Psoas muscle (tissue), 7 donors: ENCODE measurements at regions not wholly inside any gene's neighbourhood (a gene's known extent, or its start where the extent isn't known, plus 50 kb on each side); places are given as distances from the start of the nearest gene placed in this dataset.

Source experiments
- ATAC-seq, 4 donors: fragments of 200-7000 bp; cut with Tn5 transposase; one replicate each; pipeline ENCODE4 v1.9.1; 2020; ENCODE audit warnings: moderate library complexity in 3 of 4, mild to moderate bottlenecking in 2 of 4
- DNase-seq, 2 donors: peaks; one replicate each; pipeline ENCODE4 v3.0.0-alpha.2; 2020
- H3K27ac ChIP-seq: fragments of 200-600 bp; one replicate; pipeline ENCODE4 v1.8.0; 2022
- H3K27me3 ChIP-seq, 3 donors: fragments of 200-600 bp in 1 of 3; one replicate each; pipeline versions ENCODE4 v1.6.1 to v1.8.0; 2013 to 2022; ENCODE audit warnings: low read length in 2 of 3, mild to moderate bottlenecking in 2 of 3, moderate library complexity in 1 of 3; ENCODE audit not compliant: insufficient read depth in 3 of 3
- H3K36me3 ChIP-seq, 2 donors: fragments of 200-600 bp in 1 of 2; one replicate each; pipeline versions ENCODE4 v1.6.1 to v1.8.0; 2013 to 2022; ENCODE audit warnings: low read depth in 1 of 2, mild to moderate bottlenecking in 1 of 2, moderate library complexity in 1 of 2; ENCODE audit not compliant: insufficient read depth in 1 of 2
- H3K4me1 ChIP-seq: fragments of 200-600 bp; one replicate; pipeline ENCODE4 v1.8.0; 2022
- H3K4me3 ChIP-seq: fragments of 200-600 bp; one replicate; pipeline ENCODE4 v1.8.0; 2022; ENCODE audit warnings: mild to moderate bottlenecking
- H3K9me3 ChIP-seq: fragments of 200-600 bp; one replicate; pipeline ENCODE4 v1.8.0; 2022
- CTCF ChIP-seq: fragments of 200-600 bp; IDR thresholded peaks from one replicate; pipeline ENCODE4 v1.8.0; 2022; ENCODE audit warnings: antibody characterized with exemption
- WGBS, 3 donors: extraction: QIAGEN DNeasy Blood & Tissue Kit; methylation state at CpG; one replicate each; pipeline versions ENCODE4 v1.1.6 to v1.1.7; 2013; 5-methylcytosine and 5-hydroxymethylcytosine counted together
- intact Hi-C, 2 donors: fragments of 100-400 bp; cut with DNase I; formaldehyde crosslinking; loops; one replicate each; pipeline versions ENCODE4 v1.11.0 to v1.14.2; 2022
- donor health status: healthy with polysubstance abuse.
- donor health status: DM: no; HTN: no; CAD: no; lungs with moderate emphysema.
- donor health status: Bipolar disorder and iron deficiency.
- donor health status: healthy.
- donor health status: DM: yes; HTN: yes; CAD: no.
- donor health status: DM: no; HTN: no; CAD: no.
- donor health status: DM: yes; HTN: yes; CAD: no.

GRCh38 chr15:96106181-96106580 lies 224.3 kb upstream of the NR2F2 start:
- no peak overlapping the region for H3K27ac ChIP-seq
- 35 to 62% (median 42%) methylated on average over 1 of the region's 1 CpG for WGBS, 3 donors
- no peak overlapping the region for H3K4me3 ChIP-seq
- DNase-seq (no peak), ATAC-seq (no peak)
- no peaks in the 10 kb centered on the region for H3K27me3 ChIP-seq
- H3K36me3 ChIP-seq, result no peaks in the 10 kb centered on the region
- TF ChIP-seq CTCF, result no peak
- no peaks in the 10 kb centered on the region for H3K9me3 ChIP-seq
- intact Hi-C loops, result no loop called here
- H3K4me1 ChIP-seq, result no peaks in the 10 kb centered on the region

- intact Hi-C loops, result no loop called here
Measured at GRCh38 chr15:96106628-96107027, 223.9 kb upstream of the NR2F2 start.

GRCh38 chr15:96107916-96108315 lies 222.6 kb upstream of the NR2F2 start:
- Histone ChIP-seq H3K36me3 (no peaks in the 10 kb centered on the region), H3K9me3 (no peaks in the 10 kb centered on the region), H3K4me3 (no peak overlapping the region), H3K27ac (no peak overlapping the region), H3K27me3 (no peaks in the 10 kb centered on the region), H3K4me1 (no peaks in the 10 kb centered on the region)
- ATAC-seq, result no peak
- no peak for DNase-seq
- WGBS, 3 donors, result 51 to 54% (median 53%) methylated on average over 2 of the region's 2 CpGs
- intact Hi-C loops, result no loop called here
- TF ChIP-seq CTCF, result no peak

More at GRCh38 chr15:96106628-96107027, 223.9 kb upstream of the NR2F2 start:
- Histone ChIP-seq H3K27me3 (no peaks in the 10 kb centered on the region), H3K27ac (no peak overlapping the region), H3K4me1 (no peaks in the 10 kb centered on the region), H3K4me3 (no peak overlapping the region), H3K9me3 (no peaks in the 10 kb centered on the region), H3K36me3 (no peaks in the 10 kb centered on the region)
- no peak for TF ChIP-seq CTCF
- ATAC-seq (no peak), DNase-seq (no peak)
- WGBS, 3 donors, result 79 to 83% (median 82%) methylated on average over 5 of the region's 5 CpGs

GRCh38 chr15:96108405-96108804 lies 222.1 kb upstream of the NR2F2 start:
- 93 to 97% (median 94%) methylated on average over 5 of the region's 5 CpGs for WGBS, 3 donors
- intact Hi-C loops, result no loop called here
- Histone ChIP-seq H3K4me1 (no peaks in the 10 kb centered on the region), H3K4me3 (no peak overlapping the region), H3K9me3 (no peaks in the 10 kb centered on the region), H3K27ac (no peak overlapping the region), H3K27me3 (no peaks in the 10 kb centered on the region), H3K36me3 (no peaks in the 10 kb centered on the region)
- TF ChIP-seq CTCF, result no peak
- ATAC-seq, result no peak
- no peak for DNase-seq

- H3K9me3 ChIP-seq, result no peaks in the 10 kb centered on the region
- H3K27me3 ChIP-seq, result no peaks in the 10 kb centered on the region
- 93 to 99% (median 97%) methylated on average over 5 of the region's 5 CpGs for WGBS, 3 donors
- no peak for TF ChIP-seq CTCF
- no peak overlapping the region for H3K27ac ChIP-seq
- ATAC-seq (no peak), DNase-seq (no peak)
- no peaks in the 10 kb centered on the region for H3K4me1 ChIP-seq
- no peak overlapping the region for H3K4me3 ChIP-seq
- intact Hi-C loops, result loop anchor here in 1 of 2 donors (10.0 kb wide), 1 partner anchor 185 kb away; no protein-coding TSS in a partner anchor
- H3K36me3 ChIP-seq, result no peaks in the 10 kb centered on the region
Measured at GRCh38 chr15:96109820-96110219, 220.7 kb upstream of the NR2F2 start.
